ENCODE measurements at regions not wholly inside any gene's neighbourhood (a gene's known extent, or its start where the extent isn't known, plus 50 kb on each side); places are given as distances from the start of the nearest gene placed in this dataset.
"Not testable (repeated sequence)": the region's sequence is repeated elsewhere in the genome, so short reads cannot be mapped to it uniquely, and the experiment has no call there.

- DNase-seq, result no peak
Measured at GRCh38 chr7:34207810-34208209, 302.5 kb downstream of the BMPER start.

GRCh38 chr7:34208878-34209621, 303.7 kb downstream of the BMPER start:
- no peak for DNase-seq

GRCh38 chr7:34211018-34211417, 305.7 kb downstream of the BMPER start:
- no peak for DNase-seq

- no peak for DNase-seq
Measured at GRCh38 chr7:34217972-34218371, 312.6 kb downstream of the BMPER start.

- no peak for DNase-seq
Measured at GRCh38 chr7:34219153-34219718, 313.9 kb downstream of the BMPER start.

- DNase-seq, result no peak
Measured at GRCh38 chr7:34220506-34221185, 315.3 kb downstream of the BMPER start.

- DNase-seq, result no peak
Measured at GRCh38 chr7:34222316-34222715, 317.0 kb downstream of the BMPER start.

GRCh38 chr7:34222722-34223121, 317.4 kb downstream of the BMPER start:
- no peak for DNase-seq

GRCh38 chr7:34224281-34224680, 318.9 kb downstream of the BMPER start:
- no peak for DNase-seq

- no peak for DNase-seq
Measured at GRCh38 chr7:34225193-34225592, 319.9 kb downstream of the BMPER start.

- no peak for DNase-seq
Measured at GRCh38 chr7:34227525-34227924, 322.2 kb downstream of the BMPER start.

- not testable (repeated sequence) for DNase-seq
Measured at GRCh38 chr7:34235101-34235500, 329.8 kb downstream of the BMPER start.

- no peak for DNase-seq
Measured at GRCh38 chr7:34236057-34236456, 330.7 kb downstream of the BMPER start.

- DNase-seq, result no peak
Measured at GRCh38 chr7:34236839-34237492, 331.6 kb downstream of the BMPER start.

GRCh38 chr7:34237493-34237849, 332.1 kb downstream of the BMPER start:
- DNase-seq, result no peak

GRCh38 chr7:34240417-34240816, 335.1 kb downstream of the BMPER start:
- no peak for DNase-seq

GRCh38 chr7:34242391-34242790, 337.1 kb downstream of the BMPER start:
- no peak for DNase-seq

GRCh38 chr7:34245246-34245645, 339.9 kb downstream of the BMPER start:
- DNase-seq, result no peak

GRCh38 chr7:34247468-34247867, 342.1 kb downstream of the BMPER start:
- no peak for DNase-seq

- DNase-seq, result no peak
Measured at GRCh38 chr7:34249192-34249591, 343.9 kb downstream of the BMPER start.

GRCh38 chr7:34260279-34260678, 354.9 kb downstream of the BMPER start:
- no peak for DNase-seq

- DNase-seq, result no peak
Measured at GRCh38 chr7:34263168-34263567, 357.8 kb downstream of the BMPER start.

- DNase-seq, result no peak
Measured at GRCh38 chr7:34269084-34269483, 363.7 kb downstream of the BMPER start.

- DNase-seq, result no peak
Measured at GRCh38 chr7:34275624-34276023, 370.3 kb downstream of the BMPER start.
